ENCODE measurements at regions not wholly inside any gene's neighbourhood (a gene's known extent, or its start where the extent isn't known, plus 50 kb on each side); places are given as distances from the start of the nearest gene placed in this dataset.
A peak's percentile ranks its signal among the peaks of the same experiment; 100 is the strongest.

GRCh38 chr18:10139783-10140410 is 226.1 kb downstream of the VAPA start:
- DNase-seq (ENCODE audit: low read depth): peak; percentile 85
- no peak overlapping the region for H3K4me3 ChIP-seq (ENCODE audit: low read depth, low read length)
- no peaks in the 10 kb centered on the region for H3K27me3 ChIP-seq (ENCODE audit: control insufficient read depth, insufficient read depth, low read length)
- TF ChIP-seq, protein P1, sequence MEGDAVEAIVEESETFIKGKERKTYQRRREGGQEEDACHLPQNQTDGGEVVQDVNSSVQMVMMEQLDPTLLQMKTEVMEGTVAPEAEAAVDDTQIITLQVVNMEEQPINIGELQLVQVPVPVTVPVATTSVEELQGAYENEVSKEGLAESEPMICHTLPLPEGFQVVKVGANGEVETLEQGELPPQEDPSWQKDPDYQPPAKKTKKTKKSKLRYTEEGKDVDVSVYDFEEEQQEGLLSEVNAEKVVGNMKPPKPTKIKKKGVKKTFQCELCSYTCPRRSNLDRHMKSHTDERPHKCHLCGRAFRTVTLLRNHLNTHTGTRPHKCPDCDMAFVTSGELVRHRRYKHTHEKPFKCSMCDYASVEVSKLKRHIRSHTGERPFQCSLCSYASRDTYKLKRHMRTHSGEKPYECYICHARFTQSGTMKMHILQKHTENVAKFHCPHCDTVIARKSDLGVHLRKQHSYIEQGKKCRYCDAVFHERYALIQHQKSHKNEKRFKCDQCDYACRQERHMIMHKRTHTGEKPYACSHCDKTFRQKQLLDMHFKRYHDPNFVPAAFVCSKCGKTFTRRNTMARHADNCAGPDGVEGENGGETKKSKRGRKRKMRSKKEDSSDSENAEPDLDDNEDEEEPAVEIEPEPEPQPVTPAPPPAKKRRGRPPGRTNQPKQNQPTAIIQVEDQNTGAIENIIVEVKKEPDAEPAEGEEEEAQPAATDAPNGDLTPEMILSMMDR (IDR thresholded peaks at IDR 0.05; ENCODE audit: insufficient read depth, low read length, severe bottlenecking): no peak
- peak; percentile 43 for FAIRE-seq
- no peaks in the 10 kb centered on the region for H3K36me3 ChIP-seq (ENCODE audit: control insufficient read depth, insufficient read depth, low read length)

DNA sequence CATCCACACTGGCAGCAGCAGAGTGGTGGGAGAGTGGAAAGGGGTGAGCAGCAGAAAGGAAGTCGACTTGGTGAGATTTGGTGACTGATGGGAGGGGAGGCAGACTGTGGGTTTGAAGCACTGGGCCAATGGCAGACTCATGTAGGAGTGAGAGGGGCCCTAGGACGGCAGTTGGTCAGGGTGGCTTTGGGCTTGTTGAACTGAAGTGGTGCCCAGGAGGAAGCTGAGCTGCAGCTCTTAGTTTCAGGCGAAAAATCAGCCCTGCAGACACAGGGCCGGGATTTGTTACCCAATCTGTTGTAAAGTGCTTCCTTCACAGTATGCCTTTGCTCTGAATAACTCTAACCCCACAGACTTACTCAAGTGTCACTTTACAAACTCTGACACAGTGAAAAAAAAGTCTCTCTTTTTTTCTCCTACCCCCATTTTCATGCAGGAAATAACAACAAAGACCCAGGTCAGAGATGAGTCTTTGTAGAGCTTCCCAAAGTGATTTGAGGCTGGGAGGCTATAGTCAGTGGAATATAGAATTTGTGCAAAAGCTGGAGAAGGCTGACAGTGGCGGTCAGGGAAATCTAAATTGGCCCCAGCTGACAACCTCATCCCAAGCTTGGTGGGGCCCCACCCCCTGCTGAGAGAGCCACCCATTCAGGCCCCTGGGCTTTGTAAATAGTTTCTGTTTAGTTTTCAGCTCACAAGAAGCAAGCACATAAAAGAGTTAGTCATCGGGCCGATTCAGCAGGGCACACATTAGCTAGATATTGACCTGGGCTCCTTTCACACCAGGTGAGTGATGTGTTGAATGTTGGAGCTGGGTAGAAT is 226.9 kb downstream of the VAPA start:
- no peaks in the 10 kb centered on the region for H3K36me3 ChIP-seq (ENCODE audit: control insufficient read depth, insufficient read depth, low read length)
- H3K4me3 ChIP-seq (ENCODE audit: low read depth, low read length): no peak overlapping the region
- H3K27me3 ChIP-seq (ENCODE audit: control insufficient read depth, insufficient read depth, low read length): no peaks in the 10 kb centered on the region
- peak; percentile 60 for FAIRE-seq
- TF ChIP-seq, protein P1 (IDR thresholded peaks at IDR 0.05; ENCODE audit: insufficient read depth, low read length, severe bottlenecking): no peak
- peak; percentile 84 for DNase-seq (ENCODE audit: low read depth)

- no peak for DNase-seq (ENCODE audit: low read depth)
- Histone ChIP-seq H3K36me3 (ENCODE audit: control insufficient read depth, insufficient read depth, low read length) (no peaks in the 10 kb centered on the region), H3K27me3 (ENCODE audit: control insufficient read depth, insufficient read depth, low read length) (no peaks in the 10 kb centered on the region), H3K4me3 (ENCODE audit: low read depth, low read length) (no peak overlapping the region)
- FAIRE-seq: no peak
- TF ChIP-seq, protein P1 (IDR thresholded peaks at IDR 0.05; ENCODE audit: insufficient read depth, low read length, severe bottlenecking): no peak
These were observed 227.7 kb downstream of the VAPA start for GRCh38 chr18:10141559-10141958.

GRCh38 chr18:10142056-10142455 is 228.2 kb downstream of the VAPA start:
- DNase-seq (ENCODE audit: low read depth): no peak
- FAIRE-seq: no peak
- Histone ChIP-seq H3K36me3 (ENCODE audit: control insufficient read depth, insufficient read depth, low read length) (no peaks in the 10 kb centered on the region), H3K27me3 (ENCODE audit: control insufficient read depth, insufficient read depth, low read length) (no peaks in the 10 kb centered on the region), H3K4me3 (ENCODE audit: low read depth, low read length) (no peak overlapping the region)
- TF ChIP-seq, protein P1 (IDR thresholded peaks at IDR 0.05; ENCODE audit: insufficient read depth, low read length, severe bottlenecking): no peak

DNA sequence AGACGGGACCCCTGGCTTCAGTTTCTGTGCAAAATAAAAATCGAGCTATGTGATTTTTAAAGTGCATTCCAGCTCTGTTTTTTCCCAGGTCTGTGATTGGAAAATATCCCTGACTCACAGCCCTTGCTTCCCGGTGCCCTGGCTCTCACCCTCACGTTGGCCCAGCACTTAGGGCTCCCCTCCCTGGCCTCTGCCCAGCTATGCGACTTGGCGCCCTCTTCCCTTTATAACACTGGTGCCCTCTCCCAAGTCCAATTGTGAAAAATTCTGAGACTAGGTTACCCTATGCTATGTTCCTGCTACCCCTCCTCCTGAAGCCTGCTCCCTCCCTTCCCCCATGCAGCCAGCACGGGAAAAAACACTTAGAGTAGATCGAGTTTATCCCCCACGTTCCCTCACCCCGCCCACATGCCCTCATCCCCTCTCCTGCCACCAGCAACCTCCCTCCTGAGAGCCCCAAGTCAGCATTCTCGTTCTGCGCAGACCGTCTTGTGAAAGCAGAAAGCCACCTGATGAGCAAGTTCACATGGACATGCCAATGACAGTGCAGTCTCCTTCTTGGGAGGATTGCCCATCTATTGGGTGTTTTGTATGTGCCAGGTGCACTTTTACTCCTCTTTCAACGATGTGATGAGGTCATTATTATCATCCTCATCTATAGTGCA is 228.8 kb downstream of the VAPA start:
- no peak for FAIRE-seq
- H3K27me3 ChIP-seq (ENCODE audit: control insufficient read depth, insufficient read depth, low read length): no peaks in the 10 kb centered on the region
- H3K36me3 ChIP-seq (ENCODE audit: control insufficient read depth, insufficient read depth, low read length): no peaks in the 10 kb centered on the region
- TF ChIP-seq, protein P1 (IDR thresholded peaks at IDR 0.05; ENCODE audit: insufficient read depth, low read length, severe bottlenecking): no peak
- peak; percentile 29 for DNase-seq (ENCODE audit: low read depth)
- H3K4me3 ChIP-seq (ENCODE audit: low read depth, low read length): no peak overlapping the region

Measured in bronchial epithelial cell (primary cell).